CD1c-positive myeloid dendritic cell (primary cell): ENCODE measurements at regions not wholly inside any gene's neighbourhood (a gene's known extent, or its start where the extent isn't known, plus 50 kb on each side); places are given as distances from the start of the nearest gene placed in this dataset.
A peak's percentile ranks its signal among the peaks of the same experiment; 100 is the strongest.
"Not testable (repeated sequence)": the region's sequence is repeated elsewhere in the genome, so short reads cannot be mapped to it uniquely, and the experiment has no call there.

Experiments used
- DNase-seq: peaks from one replicate; pipeline ENCODE4 v3.0.0-alpha.2; 2016; ENCODE audit errors: extremely low spot score

DNA sequence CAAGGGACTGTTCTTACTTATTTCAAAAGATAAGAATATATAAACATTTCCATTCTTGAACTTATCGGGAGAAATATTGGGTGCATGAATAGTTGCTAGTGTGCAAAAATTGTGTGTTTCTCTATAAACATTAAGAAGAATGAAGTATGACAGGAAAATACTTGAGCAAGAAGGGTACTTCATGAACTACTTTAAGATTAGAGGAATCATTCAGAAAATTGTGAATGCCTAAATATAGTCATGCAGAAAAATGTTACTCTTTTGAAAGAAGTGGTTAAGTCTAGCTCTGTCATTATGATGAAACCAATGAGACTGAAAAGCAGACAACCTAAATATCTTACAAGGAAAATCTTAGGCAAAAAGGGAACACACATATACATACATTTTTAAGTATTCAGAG is 207.8 kb upstream of the PCDH18 start:
- DNase-seq: no peak

DNA sequence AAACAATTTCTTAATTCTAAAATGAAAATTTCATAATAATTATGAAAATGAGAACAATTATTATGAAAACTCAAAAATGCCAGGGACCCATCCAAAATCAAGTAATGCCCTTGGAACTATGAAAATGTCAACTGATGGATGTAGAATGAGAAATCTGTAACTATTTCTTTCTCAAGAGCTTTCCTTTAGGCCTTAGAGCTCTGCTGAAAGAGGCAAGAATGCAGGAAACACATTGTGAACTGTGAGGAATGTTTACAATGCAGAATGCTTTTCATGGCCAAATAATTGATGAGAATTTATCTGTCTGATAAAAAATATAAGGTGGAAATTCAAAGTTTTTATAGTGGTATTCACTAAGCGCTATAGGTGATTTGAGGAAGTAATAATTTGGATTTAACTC is 207.1 kb upstream of the PCDH18 start:
- no peak for DNase-seq

- DNase-seq: no peak
Observed at GRCh38 chr4:137738375-137738990, 206.2 kb upstream of the PCDH18 start.

DNA sequence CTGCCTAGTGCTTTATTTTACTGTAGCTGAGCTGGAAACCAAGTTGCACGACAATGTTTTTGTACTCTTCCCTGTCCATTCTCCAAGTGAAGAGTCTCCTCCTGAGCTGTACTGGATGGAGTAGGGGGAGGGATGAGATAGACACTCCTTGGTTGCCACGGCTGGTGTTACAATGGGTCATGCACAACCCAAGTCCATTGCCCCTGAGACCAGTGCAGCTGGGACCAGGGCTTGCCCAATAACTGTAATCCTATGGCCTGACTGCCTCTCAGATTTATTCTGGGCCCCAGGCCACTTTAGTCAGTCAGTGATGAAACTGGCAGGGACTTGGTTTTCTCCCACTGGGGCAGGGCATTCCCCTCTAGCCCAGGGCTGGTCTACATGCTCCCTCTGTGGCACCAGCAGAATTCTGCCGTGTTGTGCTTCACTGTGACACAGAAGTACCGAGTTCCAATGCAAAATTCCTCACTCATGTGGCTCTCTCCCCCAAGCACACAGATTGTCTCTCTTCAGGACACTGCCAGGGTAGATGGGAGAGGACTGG is 203.3 kb upstream of the PCDH18 start:
- DNase-seq: no peak

DNA sequence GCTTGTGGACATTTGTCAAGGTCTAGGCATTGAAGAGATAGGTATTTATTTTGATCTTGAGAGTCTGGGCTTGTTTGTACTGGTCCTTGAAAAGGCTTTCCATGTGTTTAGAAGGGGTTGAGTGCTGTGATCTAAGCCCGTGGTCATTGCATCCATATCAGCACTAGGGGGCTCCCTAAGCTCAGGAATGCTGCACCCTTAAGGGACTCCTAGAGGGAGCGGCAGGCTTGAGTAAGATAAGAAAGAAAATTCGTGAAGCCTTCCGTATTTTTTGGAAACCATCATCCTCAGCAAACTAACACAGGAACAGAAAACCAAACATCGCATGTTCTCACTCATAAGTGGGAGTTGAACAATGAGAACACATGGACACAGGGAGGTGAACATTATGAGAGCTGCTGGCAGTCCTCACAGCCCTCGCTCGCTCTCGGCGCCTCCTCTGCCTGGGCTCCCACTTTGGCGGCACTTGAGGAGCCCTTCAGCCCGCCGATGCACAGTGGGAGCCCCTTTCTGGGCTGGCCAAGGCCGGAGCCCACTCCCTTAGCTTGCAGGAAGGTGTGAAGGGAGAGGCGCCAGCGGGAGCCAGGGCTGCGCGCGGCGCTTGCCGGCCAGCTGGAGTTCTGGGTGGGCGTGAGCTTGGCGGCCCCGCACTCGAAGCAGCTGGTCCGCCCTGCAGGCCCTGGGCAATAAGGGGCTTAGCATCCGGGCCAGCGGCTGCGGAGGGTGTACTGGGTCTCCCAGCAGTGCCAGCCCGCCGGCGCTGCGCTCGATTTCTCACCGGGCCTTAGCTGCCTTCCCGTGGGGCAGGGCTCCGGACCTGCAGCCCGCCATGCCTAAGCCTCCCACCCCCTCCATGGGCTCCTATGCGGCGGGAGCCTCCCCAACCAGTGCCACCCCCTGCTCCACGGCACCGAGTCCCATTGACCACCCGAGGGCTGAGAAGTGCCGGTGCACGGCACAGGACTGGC is 201.2 kb upstream of the PCDH18 start:
- DNase-seq: not testable (repeated sequence)

DNA sequence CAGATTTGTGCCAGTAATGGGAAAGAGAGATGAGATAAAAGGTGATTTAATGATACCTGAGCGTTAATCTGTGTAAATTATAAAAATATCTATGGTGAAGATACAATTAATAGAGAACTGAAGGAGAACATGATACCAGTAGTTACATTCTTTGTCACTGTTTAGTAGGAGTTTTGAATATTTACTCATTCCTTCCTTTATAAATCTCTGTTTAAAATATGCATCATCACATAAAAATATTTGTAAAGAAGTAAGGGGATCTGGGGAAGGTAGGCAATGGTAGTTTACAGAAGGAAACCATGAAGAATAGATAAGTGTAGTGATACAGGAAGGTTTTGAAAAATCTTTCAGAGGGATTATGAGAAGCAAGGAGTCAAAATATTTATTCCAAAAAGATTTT is 190.6 kb upstream of the PCDH18 start:
- DNase-seq: no peak

DNA sequence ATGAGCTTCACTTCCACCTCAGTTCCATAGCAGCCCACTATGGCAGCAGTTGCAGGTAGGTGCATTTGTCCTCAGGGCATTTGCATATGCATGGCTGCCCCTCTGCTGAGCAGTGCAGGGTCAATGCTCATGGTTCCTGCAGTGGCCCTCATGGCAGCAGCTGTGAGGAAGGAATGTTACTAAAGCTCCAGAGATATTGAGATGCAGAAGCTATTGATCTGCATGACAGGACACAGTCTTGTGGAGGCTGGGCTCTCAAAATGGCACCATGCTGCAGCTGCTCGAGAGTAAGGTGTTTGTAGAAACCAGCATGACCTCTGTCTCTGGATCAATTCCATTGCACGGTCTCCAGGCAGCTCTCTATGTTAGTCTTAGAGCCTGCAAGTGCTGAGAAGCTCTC is 179.2 kb upstream of the PCDH18 start:
- DNase-seq: no peak

- DNase-seq: no peak
Observed at GRCh38 chr4:137707626-137708025, 175.3 kb upstream of the PCDH18 start.

GRCh38 chr4:137707102-137707620 is 174.9 kb upstream of the PCDH18 start:
- no peak for DNase-seq

DNA sequence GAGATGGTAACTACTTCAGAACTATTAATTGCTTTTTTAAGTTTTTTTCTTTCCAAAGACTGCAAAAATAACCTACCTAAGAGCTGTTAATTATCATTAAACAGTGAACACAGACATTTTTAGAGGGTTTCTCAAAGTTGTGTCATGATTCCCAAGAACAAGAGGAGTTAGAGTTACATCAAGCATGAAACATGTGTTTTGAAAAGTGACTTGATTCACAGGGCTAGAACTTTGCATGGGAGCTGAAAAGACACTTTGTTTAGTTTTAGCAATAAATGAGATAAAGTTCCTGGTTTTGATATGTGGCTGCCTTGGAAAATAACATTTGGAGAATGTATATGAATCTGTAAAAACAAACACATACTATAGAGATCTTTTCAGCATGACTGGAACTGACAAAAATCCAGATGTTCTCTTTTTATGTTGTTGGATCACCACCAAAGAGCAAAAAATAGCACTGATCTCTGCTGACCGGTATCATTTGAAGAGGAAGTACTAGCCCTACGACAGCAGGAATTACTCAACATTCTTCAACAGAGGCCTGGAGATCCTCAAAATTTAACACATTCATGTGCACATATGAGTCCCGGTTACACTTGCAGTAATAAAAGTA is 173.0 kb upstream of the PCDH18 start:
- peak; percentile 40 for DNase-seq

GRCh38 chr4:137703195-137703594 is 170.9 kb upstream of the PCDH18 start:
- no peak for DNase-seq

GRCh38 chr4:137702512-137702911 is 170.2 kb upstream of the PCDH18 start:
- no peak for DNase-seq

DNA sequence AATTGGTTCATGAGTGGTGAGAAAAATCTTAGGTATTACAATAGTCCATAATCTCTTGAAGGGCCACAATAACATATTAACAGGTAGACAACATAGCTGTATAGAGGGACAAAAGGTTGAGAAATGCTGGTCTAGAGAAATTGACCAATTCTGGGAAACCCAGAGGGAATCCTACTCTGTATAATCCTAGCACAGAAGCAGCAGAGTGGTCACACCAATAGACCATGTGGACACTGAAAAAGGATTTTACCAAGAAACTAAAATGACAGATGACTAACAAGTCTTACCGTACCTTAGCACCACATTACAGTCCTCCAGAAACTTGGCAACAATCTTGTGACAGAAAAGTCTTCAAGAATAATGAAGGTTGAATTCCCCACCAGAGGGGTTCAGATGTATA is 169.1 kb upstream of the PCDH18 start:
- no peak for DNase-seq

DNA sequence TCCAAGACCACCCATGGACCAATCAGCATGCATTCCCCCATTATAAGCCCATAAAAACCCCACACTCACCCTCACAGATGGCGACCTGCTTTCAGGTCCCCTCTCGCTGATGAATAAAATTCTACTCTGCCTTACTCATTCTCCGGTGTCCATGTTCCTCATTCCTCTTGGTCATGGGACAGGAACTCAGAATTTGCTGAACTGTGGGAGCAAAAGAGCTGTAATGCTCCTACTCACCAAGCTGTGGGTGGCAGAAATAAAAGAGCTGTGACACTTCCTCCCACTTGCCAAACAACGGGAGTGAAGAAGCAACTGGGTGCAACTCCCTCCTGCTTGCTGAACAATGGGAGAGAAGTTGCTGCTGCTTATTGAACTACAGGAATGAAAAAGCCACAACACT is 168.5 kb upstream of the PCDH18 start:
- peak; percentile 49 for DNase-seq

DNA sequence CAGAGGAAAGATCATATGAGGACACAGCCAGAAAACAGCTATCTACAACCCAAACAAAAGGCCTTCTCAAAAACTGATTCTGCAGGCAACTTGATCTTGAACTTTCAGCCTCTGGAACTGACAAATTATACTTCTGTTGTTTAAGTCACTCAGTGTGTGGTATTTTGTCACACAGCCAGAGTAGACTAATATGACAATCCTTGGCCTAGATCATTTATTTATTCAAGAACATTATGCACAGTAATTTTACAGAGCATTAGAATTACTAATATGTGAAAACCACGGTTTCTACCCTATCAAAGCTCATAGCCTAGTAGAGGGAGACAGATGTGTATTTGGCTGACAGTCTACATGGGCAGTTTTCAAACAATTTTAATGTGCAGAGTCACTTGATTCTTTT is 167.8 kb upstream of the PCDH18 start:
- DNase-seq: no peak

DNA sequence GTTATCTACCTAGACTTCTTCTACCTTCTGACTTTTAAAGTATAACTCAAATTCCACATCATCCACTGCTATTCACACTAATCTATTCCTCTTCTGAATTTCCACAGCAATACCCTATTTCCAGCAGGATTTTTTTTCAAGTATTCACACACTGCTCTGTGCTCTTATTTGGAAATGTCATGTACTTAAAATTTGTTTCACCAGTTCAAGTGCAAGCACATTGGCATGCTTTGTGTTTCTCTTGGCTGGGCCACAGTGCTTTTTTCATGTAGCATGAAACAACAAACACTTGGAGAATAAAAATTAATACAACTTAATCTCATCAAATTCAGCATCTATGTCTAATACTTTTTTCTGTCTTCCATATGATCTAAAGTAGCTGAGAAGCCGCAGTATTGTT is 161.8 kb upstream of the PCDH18 start:
- no peak for DNase-seq

GRCh38 chr4:137693641-137694040 is 161.3 kb upstream of the PCDH18 start:
- DNase-seq: no peak

DNA sequence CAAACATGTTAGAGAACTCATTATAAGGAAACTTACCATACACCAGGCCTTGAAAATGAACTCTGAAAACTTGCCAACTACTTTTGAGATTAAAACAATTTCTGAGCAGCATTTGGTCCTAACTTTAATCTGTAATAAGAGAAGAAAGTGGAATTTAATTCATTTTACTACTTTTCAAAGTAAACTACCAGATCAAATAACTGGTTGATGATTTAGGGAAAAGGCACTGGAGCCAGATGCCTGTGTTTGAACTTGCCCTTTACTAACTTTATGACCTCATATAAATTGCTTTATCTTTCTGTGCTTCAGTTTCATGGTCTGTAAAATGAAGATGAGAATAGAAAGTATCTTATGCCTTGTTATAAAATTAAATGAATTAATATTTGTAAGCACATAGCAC is 159.9 kb upstream of the PCDH18 start:
- no peak for DNase-seq

DNA sequence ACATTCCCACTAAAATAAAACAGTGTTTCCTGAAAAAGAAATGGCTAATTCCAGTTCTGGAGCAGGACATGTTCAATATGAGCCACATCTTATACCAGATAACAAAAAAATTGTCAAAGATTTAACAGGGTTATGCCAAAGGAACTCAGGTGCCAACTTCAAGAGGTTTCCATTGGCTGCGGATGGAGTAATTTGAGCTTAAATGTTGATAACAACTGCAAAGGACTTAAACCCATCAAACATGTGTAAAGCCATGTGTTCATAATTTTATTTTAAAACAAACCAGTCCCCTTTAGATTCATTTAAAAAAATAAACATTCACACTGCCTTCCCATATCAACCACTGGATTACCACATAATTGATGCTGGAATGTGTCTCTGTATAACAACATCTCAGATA is 156.4 kb upstream of the PCDH18 start:
- no peak for DNase-seq

- DNase-seq: no peak
Observed at GRCh38 chr4:137685357-137685756, 153.1 kb upstream of the PCDH18 start.

DNA sequence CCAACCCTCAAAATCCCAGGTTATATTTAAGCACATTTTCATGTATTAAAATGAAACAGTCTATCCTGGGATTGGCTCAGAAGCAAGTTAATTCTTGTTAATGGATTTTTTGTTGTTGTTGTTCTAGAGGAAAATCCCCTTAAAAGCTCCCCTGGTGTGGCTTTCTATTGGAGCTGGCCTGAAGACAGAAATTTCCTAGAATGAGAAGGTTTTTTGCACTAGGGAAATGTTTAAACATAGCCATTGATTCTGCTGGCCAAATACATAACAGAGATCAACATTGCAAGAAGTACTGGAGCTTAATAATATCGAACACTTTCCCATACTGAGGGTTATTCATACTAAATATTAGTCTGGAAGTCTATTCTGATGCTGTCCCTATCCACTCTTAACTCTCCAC is 148.8 kb upstream of the PCDH18 start:
- no peak for DNase-seq

- DNase-seq: no peak
Observed at GRCh38 chr4:137678796-137679195, 146.5 kb upstream of the PCDH18 start.
